Medulla oblongata (tissue), 1 donor: ENCODE measurements at regions not wholly inside any gene's neighbourhood (a gene's known extent, or its start where the extent isn't known, plus 50 kb on each side); places are given as distances from the start of the nearest gene placed in this dataset.
"Not testable (repeated sequence)": the region's sequence is repeated elsewhere in the genome, so short reads cannot be mapped to it uniquely, and the experiment has no call there.

Experiments used
- DNase-seq: peaks from one replicate; pipeline ENCODE4 v3.0.0-alpha.2; 2015; ENCODE audit errors: extremely low spot score

- DNase-seq = no peak
Measured at GRCh38 chr10:9379183-9379582, 1324.7 kb downstream of the GATA3 start.

- DNase-seq = no peak
Measured at GRCh38 chr10:9381733-9382532, 1327.4 kb downstream of the GATA3 start.

- DNase-seq = no peak
Measured at GRCh38 chr10:9382533-9382866, 1328.0 kb downstream of the GATA3 start.

- no peak for DNase-seq
Measured at GRCh38 chr10:9390516-9390915, 1336.0 kb downstream of the GATA3 start.

GRCh38 chr10:9399275-9399983 is 1344.9 kb downstream of the GATA3 start:
- no peak for DNase-seq

GRCh38 chr10:9402067-9402466 is 1347.6 kb downstream of the GATA3 start:
- not testable (repeated sequence) for DNase-seq

GRCh38 chr10:9402507-9403195 is 1348.2 kb downstream of the GATA3 start:
- DNase-seq = not testable (repeated sequence)

- DNase-seq = not testable (repeated sequence)
Measured at GRCh38 chr10:9407201-9407600, 1352.7 kb downstream of the GATA3 start.

- DNase-seq = no peak
Measured at GRCh38 chr10:9416331-9416730, 1361.8 kb downstream of the GATA3 start.

- DNase-seq = no peak
Measured at GRCh38 chr10:9419757-9420156, 1365.3 kb downstream of the GATA3 start.

GRCh38 chr10:9427209-9427608 is 1372.7 kb downstream of the GATA3 start:
- no peak for DNase-seq

- DNase-seq = no peak
Measured at GRCh38 chr10:9437131-9437530, 1382.6 kb downstream of the GATA3 start.

- DNase-seq = no peak
Measured at GRCh38 chr10:9443758-9444157, 1389.3 kb downstream of the GATA3 start.

GRCh38 chr10:9449530-9449929 is 1395.0 kb downstream of the GATA3 start:
- no peak for DNase-seq

GRCh38 chr10:9450801-9451200 is 1396.3 kb downstream of the GATA3 start:
- no peak for DNase-seq

- DNase-seq = no peak
Measured at GRCh38 chr10:9451211-9451773, 1396.8 kb downstream of the GATA3 start.

- no peak for DNase-seq
Measured at GRCh38 chr10:9452056-9452455, 1397.6 kb downstream of the GATA3 start.

GRCh38 chr10:9453871-9454270 is 1399.4 kb downstream of the GATA3 start:
- not testable (repeated sequence) for DNase-seq

GRCh38 chr10:9469663-9470205 is 1415.2 kb downstream of the GATA3 start:
- DNase-seq = no peak

- DNase-seq = no peak
Measured at GRCh38 chr10:9470581-9470980, 1416.1 kb downstream of the GATA3 start.

- DNase-seq = no peak
Measured at GRCh38 chr10:9501944-9502343, 1447.5 kb downstream of the GATA3 start.

- DNase-seq = no peak
Measured at GRCh38 chr10:9504227-9504626, 1449.7 kb downstream of the GATA3 start.
